ENCODE measurements at regions not wholly inside any gene's neighbourhood (a gene's known extent, or its start where the extent isn't known, plus 50 kb on each side); places are given as distances from the start of the nearest gene placed in this dataset.
"Not testable (repeated sequence)": the region's sequence is repeated elsewhere in the genome, so short reads cannot be mapped to it uniquely, and the experiment has no call there.

DNA sequence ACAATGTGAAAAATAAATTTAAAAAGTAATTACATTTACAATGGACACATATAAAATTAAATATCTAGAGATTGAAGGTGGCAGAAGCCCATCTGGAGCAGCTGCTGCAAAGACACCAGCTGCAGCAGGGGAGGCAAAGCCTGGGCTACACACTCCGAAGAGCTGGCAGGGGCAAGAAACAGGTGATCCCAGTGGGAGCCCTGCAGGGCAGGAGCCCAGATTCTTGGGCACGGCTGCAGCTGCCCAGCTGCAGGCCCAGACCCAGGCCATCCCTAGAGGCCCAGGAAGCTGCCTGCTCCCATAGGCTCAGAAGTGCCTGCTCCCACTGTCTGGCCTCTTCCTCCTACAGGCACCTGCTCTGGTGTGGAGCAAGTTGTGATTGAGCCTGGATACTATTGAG is 1547.9 kb upstream of the SPRY2 start:
- DNase-seq: no peak

- DNase-seq: no peak
Measured at GRCh38 chr13:81874681-81875661, 1534.0 kb upstream of the SPRY2 start.

- DNase-seq: no peak
Measured at GRCh38 chr13:81874253-81874652, 1533.3 kb upstream of the SPRY2 start.

DNA sequence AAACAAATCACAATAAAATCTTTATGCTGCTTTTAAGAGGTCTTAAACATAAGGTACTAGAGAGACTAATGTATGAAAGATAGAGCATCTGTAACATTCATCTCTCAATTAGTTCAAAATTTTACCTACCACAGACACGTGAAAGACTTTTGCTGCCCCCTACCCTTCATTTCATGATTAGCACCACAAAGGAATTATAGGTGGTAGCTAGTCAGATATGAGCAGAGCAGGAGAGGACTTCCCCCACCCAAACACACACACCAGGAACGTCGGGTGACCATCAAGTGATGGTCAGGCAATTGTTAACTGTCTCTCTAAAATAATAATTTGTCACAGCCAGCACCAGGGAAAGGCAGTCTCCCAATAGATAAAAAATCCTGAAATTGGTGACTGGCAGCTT is 1531.7 kb upstream of the SPRY2 start:
- no peak for DNase-seq

DNA sequence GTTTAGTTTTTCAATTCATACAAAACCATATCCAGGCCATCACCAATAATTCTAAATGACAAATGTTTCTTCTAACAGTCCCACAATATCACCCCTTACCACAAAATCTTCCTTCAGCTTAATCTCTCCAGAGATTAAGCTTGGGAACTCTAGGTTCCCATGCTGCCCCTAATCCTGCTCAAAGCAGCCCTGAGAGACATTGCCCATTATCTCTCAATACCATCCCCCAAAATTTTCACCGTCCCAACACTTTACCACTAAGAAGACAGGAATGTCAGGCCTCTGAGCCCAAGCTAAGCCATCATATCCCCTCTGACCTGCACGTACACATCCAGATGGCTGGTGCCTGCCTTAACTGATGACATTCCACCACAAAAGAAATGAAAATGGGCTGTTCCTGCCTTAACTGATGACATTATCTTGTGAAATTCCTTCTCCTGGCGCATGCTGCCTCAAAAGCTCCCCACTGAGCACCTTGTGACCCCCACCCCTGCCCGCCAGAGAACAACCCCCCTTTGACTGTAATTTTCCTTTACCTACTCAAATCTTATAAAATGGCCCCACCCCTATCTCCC is 1530.9 kb upstream of the SPRY2 start:
- not testable (repeated sequence) for DNase-seq

- DNase-seq: no peak
Measured at GRCh38 chr13:81848291-81848690, 1507.4 kb upstream of the SPRY2 start.

DNA sequence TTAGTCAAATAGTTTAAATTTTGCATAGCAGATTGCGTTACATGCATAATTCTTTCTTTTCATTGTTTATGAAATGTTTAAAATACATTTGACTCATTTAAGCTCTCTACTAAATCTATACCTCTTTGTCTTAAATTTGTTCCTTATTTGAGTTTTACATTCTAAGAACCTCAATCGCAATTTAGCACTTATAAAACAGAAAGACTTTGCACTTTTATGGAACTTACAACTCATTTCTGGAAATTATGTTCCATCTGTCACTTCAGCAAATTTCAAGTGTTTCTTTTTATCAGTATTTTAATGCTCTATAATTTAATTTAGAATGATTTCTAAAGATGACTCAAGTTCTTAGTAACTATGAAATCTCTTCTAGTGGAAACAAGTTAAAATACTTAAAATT is 1505.8 kb upstream of the SPRY2 start:
- DNase-seq: no peak

DNA sequence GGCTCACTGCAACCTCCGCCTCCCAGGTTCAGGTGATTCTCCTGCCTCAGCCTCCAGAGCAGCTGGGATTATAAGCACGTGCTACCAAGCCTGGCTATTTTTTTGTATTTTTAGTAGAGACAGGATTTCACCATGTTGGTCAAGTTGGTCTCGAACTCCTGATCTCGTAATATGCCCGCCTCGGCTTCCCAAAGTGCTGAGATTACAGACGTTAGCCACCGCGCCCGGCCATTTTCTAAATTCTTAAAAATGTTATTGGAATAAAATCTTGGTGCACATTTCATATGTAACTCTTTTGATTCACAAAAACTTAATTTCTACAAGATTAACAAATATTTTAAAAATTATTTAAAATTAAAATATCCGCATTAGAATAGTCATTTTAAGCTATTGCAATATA is 1480.3 kb upstream of the SPRY2 start:
- no peak for DNase-seq

- no peak for DNase-seq
Measured at GRCh38 chr13:81800433-81800832, 1459.5 kb upstream of the SPRY2 start.

GRCh38 chr13:81795710-81796109 is 1454.8 kb upstream of the SPRY2 start:
- DNase-seq: no peak

DNA sequence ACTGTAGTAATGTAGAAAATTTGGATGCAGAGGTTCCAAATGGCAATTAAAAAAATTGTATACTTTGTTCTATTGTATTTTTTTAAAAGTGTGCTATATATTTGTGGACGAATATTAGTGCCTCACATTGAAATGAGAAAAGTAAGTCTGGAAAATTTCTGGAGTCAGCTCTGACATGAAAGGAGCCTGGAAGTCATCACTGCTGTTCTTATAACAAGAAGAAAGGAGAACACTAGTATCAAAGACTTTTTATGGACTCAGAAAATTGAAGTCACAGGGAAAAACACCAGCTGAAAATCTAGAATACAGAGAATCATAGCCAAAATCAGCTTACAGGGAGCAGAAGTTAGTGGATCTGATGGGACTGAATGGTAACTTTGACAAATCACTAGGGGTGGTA is 1450.7 kb upstream of the SPRY2 start:
- DNase-seq: no peak

DNA sequence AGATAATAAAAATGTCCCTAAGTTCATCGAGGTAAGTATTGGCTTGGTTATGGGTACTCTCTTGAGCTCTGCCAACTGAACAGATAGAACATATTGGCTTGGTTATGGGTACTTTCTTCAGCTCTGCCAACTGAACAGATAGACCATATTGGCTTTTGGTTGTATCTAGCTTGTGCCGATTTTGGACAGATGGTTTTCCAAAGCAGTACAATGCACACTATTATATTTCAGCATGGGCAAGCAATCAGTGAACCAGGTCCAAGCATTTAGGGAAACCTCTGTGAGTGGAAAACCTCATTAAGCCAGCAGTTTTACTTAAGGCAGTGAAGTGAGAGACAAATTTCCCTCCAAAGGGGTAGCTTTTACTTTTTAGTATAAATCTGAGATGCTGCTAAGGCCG is 1440.5 kb upstream of the SPRY2 start:
- DNase-seq: no peak

DNA sequence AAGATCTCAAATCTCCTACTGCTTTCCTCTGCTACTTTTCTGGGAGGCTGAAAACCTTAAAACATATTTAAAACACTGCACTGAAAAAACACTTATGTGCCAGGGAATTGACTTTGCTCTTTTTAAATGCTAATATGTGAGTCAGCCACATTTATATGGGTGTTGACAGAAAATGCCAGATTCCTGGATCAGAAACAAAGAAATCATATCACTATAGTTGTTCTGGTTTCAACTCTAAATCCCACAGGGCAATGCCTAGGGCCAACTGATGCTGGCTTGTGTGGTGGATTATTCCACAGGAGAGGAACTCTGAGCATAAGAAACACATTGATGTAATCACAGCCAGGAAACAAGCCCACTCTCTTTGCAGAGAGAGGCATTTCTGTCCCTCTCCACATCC is 1439.0 kb upstream of the SPRY2 start:
- no peak for DNase-seq

DNA sequence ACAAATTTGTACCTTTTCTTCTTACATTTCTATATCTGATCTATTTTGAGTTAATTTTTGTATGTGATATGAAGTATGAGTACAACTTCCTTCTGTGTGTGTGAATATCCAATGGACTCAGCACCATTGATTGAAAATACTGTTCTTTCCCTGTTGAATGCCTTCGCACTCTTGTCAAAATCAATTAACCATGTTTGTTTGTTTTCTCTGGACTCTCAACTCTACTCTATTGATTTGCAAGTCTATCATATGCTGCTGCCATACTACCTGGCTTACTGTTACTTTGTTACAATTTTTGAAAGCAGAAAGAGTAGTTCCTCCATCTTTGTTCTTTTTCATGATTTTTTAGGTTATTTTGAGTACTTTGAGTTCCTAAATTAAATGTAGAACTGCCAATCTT is 1437.4 kb upstream of the SPRY2 start:
- no peak for DNase-seq

- no peak for DNase-seq
Measured at GRCh38 chr13:81773263-81773662, 1432.3 kb upstream of the SPRY2 start.

DNA sequence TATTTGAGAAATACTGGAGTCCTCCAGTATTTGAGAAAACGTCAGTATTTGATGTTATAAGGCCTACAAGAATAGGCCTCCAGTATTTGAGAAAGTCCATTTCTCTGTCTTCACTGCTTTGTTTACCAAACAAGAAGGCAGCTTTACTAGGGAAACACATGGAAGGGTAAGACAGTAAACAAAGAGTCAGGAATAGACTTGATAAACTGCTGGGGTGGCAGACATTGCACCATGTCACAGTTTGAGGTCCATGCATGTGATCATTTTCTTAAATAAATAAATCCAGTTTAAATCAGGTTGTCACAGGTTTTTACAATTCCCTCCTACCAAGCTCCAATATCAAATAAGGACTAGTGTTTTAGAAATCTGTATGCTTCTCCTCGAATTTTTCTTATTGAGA is 1431.0 kb upstream of the SPRY2 start:
- no peak for DNase-seq

- no peak for DNase-seq
Measured at GRCh38 chr13:81770868-81771505, 1430.1 kb upstream of the SPRY2 start.

GRCh38 chr13:81762449-81762848 is 1421.5 kb upstream of the SPRY2 start:
- no peak for DNase-seq

DNA sequence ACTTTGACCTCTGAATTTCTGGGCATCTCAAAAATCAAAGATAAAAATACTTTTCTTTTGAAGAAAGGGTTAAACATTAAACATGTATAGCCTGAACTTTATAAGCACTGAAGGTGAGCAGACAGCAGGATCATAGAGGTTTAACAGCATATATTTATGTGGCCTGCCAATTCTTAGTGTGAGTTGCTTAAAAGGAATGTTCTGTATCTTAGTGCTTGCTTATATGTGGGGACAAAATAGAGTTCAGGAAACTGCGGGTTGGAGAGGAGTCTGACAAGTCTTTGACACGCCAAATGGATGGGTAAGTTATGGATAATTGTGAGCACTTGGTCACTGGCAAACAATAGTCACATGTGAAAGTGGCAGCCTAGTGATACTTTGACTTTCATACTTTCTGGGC is 1419.4 kb upstream of the SPRY2 start:
- no peak for DNase-seq

DNA sequence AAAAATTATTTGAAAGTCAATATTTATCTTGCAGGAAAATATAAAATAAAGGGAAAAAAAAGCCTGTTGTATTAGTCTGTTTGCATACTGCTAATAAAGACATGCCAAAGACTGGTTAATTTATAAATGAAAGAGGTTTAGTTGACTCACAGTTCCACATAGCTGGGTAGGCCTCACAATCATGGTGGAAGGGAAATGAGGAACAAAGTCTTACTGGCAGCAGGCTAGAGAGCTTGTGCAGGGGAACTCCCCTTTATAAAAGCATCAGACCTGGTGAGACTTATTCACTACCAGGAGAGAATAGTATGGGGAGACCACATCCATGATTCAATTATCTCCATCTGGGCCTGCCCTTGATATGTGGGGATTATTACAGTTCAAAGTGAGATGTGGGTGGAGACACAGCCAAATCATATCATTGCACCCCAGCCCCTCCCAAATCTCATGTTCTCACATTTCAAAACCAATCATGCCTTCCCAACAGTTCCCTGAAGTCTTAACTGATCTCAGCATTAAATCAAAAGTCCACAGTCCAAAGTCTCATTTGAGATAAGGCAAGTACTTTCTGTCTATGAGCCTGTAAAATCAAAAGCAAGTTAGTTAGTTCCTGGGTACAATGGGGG is 1416.5 kb upstream of the SPRY2 start:
- DNase-seq: no peak

DNA sequence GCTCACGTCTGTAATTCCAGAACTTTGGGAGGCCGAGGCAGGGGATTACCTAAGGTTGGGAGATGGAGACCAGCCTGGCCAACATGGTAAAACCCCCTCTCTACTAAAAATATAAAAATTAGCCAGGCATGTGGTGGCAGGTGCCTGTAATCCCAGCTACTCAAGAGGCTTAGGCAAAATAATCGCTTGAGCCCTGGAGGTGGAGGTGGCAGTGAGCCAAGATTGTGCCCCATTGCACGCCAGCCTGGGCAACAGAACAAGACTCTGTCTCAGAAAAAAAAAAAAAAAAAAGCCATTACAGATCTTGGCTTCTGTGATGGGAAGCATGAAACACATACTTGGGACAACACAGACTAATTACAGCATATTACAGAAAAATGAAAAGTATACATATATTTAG is 1404.5 kb upstream of the SPRY2 start:
- no peak for DNase-seq

- DNase-seq: no peak
Measured at GRCh38 chr13:81738364-81738763, 1397.4 kb upstream of the SPRY2 start.

- no peak for DNase-seq
Measured at GRCh38 chr13:81726037-81726726, 1385.3 kb upstream of the SPRY2 start.
